Activated CD4-positive, alpha-beta T cell treated with anti-CD3 and anti-CD28 coated beads, Interleukin-2, Interleukin-4, amounts not matched to agents 100 ng/mL and 50 ng/mL, durations not matched to agents 16 hours and 8 hours (primary cell): ENCODE measurements at regions not wholly inside any gene's neighbourhood (a gene's known extent, or its start where the extent isn't known, plus 50 kb on each side); places are given as distances from the start of the nearest gene placed in this dataset.

ENCODE experiments used
- DNase-seq: peaks from one replicate; pipeline ENCODE4 v3.0.0-alpha.2; 2020; ENCODE audit warnings: low spot score

DNA sequence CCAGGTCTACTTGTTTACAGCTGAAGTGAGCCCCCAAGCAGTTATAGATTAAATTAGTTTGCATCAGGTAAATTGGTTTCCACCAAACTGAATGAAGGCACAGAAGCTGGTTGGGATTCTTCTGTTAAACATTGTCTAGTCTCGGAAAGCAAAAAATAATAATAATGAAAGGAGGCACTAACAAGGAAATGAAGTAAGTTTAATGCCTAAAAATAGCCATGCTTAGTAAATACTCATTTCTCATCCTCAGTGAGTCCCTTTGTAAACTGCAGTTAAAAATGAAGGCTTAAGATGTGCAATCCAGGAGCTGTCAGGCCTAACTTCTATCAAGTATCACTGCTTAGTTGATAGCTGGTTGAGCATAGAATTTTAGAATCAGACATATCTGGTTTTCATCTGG lies 113.5 kb downstream of the BTG1 start:
- no peak for DNase-seq

GRCh38 chr12:92030618-92031017 lies 115.0 kb downstream of the BTG1 start:
- DNase-seq: peak; percentile 68

DNA sequence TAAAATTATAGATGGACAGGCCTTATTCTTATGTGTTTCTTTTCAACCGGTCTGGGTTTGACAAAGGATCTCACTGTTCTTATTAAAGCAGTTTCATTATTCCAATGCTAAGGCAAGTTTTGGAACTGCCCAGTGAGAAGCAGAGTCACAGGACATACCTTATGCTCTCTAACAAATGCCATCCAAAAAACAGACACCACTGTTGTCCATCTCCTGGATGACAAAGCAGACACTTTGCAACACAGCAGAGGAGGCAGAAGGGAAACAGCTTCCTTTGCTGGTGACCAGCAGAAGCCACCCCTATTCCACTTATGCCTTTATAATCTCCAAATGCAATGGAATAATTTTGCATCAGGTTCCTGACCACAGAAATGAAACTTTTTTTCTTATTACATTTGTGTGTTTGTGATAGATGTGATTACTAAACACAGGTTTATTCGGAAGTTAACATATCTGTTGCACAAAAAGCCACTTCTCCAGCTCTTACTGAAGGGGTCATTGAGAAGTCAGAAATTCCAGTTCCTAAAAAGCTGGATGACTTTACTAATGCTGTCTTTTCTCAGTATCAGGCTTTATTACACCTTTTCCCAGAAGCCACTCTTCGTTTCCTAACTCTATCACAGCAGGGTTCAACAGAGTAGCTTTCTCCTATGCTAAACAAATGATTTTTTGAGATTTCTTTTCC lies 115.6 kb downstream of the BTG1 start:
- no peak for DNase-seq

GRCh38 chr12:92029136-92029535 lies 116.5 kb downstream of the BTG1 start:
- DNase-seq: no peak

- no peak for DNase-seq
These were observed 117.3 kb downstream of the BTG1 start for GRCh38 chr12:92028441-92028709.

DNA sequence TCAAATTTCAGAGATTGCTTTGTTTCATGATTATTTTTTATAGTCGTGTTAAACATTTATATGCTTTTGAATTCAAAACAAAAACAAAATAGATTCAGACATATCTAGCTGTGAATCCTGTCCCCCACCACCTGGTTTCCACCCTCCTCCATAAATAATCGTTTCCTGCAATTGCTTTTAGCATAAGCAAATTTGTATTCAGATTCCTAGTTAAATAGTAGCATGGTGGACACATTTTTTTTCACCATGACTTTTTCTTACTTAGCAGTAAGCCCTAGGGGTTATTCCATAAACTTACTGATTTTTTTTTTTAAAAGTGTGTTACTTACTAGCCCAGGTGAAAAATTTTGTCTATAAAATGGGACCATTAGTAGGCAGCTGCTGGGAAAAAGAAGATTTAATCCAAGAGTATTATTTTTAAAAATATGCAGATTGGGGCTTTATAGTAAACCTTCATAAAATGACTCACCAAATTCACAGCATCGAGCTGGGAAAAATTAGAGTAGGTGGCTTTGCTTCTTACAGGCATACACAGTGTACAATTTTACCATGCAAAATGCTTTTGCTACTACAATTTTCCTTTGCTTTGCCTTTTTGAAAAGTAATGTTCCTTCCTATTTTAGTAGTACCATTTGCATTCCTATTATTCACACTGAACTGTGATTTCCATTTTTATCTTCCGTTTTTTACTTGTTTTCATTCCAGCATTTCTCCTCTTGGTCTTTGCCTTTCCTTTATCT lies 117.8 kb downstream of the BTG1 start:
- DNase-seq: no peak

- DNase-seq: no peak
These were observed 118.4 kb downstream of the BTG1 start for GRCh38 chr12:92027243-92027642.

- no peak for DNase-seq
These were observed 120.0 kb downstream of the BTG1 start for GRCh38 chr12:92025462-92026207.

DNA sequence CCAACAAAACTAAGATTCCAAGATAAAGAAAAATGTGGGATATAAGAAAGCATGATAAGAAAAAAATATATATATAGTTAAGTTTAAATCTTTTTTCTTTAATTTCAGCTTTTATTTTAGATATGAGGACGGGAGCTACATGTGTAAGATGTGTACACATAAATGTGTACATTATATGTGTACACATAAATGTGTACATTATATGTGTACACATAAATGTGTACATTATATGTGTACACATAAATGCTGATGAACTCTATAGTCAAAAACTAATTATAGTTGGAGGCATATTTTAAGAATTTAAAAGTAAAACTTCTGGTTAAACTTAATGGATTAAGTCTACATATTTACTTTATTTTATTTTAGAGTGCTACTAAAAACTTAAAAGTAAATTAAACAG lies 123.6 kb downstream of the BTG1 start:
- DNase-seq: no peak

- no peak for DNase-seq
These were observed 124.0 kb downstream of the BTG1 start for GRCh38 chr12:92021666-92022035.

- DNase-seq: no peak
These were observed 124.5 kb downstream of the BTG1 start for GRCh38 chr12:92020983-92021665.

GRCh38 chr12:92019491-92020277 lies 126.0 kb downstream of the BTG1 start:
- DNase-seq: no peak

DNA sequence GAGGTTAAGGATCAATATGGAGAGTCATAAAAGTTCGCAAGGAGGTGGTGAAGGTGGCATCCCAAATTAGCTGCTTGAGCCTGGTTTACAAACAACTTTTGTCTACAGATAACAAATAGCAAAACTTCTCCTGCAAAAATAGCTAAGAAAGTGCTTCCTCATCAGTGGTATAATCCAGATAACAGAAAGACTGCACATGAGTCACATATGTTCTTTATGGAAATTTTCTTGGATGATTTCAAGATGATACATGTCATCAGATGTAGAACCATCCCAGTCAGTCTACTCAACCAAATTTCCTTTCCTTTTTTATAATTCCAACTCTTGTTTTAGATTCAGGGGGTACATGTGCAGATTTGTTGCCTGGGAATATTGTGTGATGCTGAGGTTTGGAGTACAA lies 133.0 kb downstream of the BTG1 start:
- DNase-seq: no peak

- DNase-seq: no peak
These were observed 134.6 kb downstream of the BTG1 start for GRCh38 chr12:92010853-92011701.

- no peak for DNase-seq
These were observed 135.3 kb downstream of the BTG1 start for GRCh38 chr12:92010368-92010767.

- DNase-seq: no peak
These were observed 137.3 kb downstream of the BTG1 start for GRCh38 chr12:92008345-92008744.

- DNase-seq: no peak
These were observed 137.9 kb downstream of the BTG1 start for GRCh38 chr12:92007787-92008186.

DNA sequence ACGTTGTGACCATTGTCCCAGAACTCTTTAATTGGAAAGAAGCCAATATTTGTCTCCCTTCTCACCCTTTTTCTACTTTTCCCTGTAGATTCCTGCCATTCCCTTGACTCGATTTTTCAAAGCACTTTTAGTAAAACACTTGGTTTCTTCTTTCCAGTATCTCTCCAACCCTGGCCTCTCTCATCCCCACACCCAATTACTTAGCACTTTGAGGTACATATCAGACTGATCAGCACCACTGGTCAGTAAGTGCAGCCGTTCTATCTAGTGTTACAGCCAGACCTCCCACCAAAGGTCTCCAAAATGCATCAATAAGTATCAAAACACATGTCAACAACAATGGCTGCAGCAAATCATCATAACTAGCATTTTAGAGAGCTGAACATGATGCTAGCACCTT lies 141.9 kb downstream of the BTG1 start:
- no peak for DNase-seq

DNA sequence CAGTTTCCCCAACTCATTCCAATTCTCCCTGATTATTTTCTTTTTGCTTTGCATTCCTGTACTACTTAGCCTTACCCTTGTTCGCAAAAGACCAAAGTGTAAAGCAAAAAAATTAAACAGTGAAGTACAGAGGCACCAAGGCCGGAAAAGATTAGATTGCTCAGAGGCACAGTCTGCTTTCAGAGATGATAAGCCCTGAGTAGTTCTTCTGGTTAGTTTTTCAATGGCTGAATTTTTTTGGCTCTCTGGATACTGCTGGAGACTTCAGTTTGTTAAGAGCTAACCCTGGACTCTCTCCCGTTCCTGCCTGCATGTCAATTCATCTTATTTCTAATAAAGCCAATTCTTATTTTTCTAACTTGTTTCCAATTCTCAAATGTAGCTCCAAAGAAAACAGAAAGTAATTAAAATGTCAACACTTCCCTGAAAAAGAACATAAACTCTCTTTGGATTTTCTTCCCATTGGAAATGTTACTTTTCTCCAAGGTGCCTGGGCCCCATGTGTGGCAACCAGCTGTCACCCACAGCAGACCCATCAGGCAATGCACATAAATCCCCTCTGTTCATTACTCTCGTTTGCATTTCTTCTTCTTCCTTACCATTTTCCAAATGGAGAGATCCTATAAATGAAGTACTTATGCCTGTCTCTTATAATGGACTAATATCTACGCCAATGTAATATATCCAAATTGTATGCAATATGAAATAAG lies 142.8 kb downstream of the BTG1 start:
- DNase-seq: no peak

- no peak for DNase-seq
These were observed 143.4 kb downstream of the BTG1 start for GRCh38 chr12:92002195-92002649.
